ENCODE measurements at regions not wholly inside any gene's neighbourhood (a gene's known extent, or its start where the extent isn't known, plus 50 kb on each side); places are given as distances from the start of the nearest gene placed in this dataset.

GRCh38 chr3:26381411-26381810 lies 241.2 kb upstream of the LRRC3B start:
- no peak for TF ChIP-seq CTCF (IDR thresholded peaks at IDR 0.05; ENCODE audit: insufficient read depth, low read length, poor library complexity, severe bottlenecking)
- H3K4me3 ChIP-seq (ENCODE audit: low read depth, low read length) = no peak overlapping the region
- DNase-seq (ENCODE audit: low read depth) = no peak
- no peaks in the 10 kb centered on the region for H3K36me3 ChIP-seq (ENCODE audit: control insufficient read depth, insufficient read depth, low read length)
- H3K27me3 ChIP-seq (ENCODE audit: control insufficient read depth, insufficient read depth, low read length) = no peaks in the 10 kb centered on the region

GRCh38 chr3:26406636-26407035 lies 215.9 kb upstream of the LRRC3B start:
- H3K4me3 ChIP-seq (ENCODE audit: low read depth, low read length) = no peak overlapping the region
- no peaks in the 10 kb centered on the region for H3K36me3 ChIP-seq (ENCODE audit: control insufficient read depth, insufficient read depth, low read length)
- no peaks in the 10 kb centered on the region for H3K27me3 ChIP-seq (ENCODE audit: control insufficient read depth, insufficient read depth, low read length)
- DNase-seq (ENCODE audit: low read depth) = no peak
- no peak for TF ChIP-seq CTCF (IDR thresholded peaks at IDR 0.05; ENCODE audit: insufficient read depth, low read length, poor library complexity, severe bottlenecking)

- H3K36me3 ChIP-seq (ENCODE audit: control insufficient read depth, insufficient read depth, low read length) = no peaks in the 10 kb centered on the region
- H3K4me3 ChIP-seq (ENCODE audit: low read depth, low read length) = no peak overlapping the region
- DNase-seq (ENCODE audit: low read depth) = no peak
- TF ChIP-seq CTCF (IDR thresholded peaks at IDR 0.05; ENCODE audit: insufficient read depth, low read length, poor library complexity, severe bottlenecking) = no peak
- H3K27me3 ChIP-seq (ENCODE audit: control insufficient read depth, insufficient read depth, low read length) = no peaks in the 10 kb centered on the region
These were observed 204.0 kb upstream of the LRRC3B start for GRCh38 chr3:26418553-26418952.

GRCh38 chr3:26422415-26422814 lies 200.2 kb upstream of the LRRC3B start:
- Histone ChIP-seq H3K4me3 (ENCODE audit: low read depth, low read length) (no peak overlapping the region), H3K27me3 (ENCODE audit: control insufficient read depth, insufficient read depth, low read length) (no peaks in the 10 kb centered on the region), H3K36me3 (ENCODE audit: control insufficient read depth, insufficient read depth, low read length) (no peaks in the 10 kb centered on the region)
- DNase-seq (ENCODE audit: low read depth) = no peak
- TF ChIP-seq CTCF (IDR thresholded peaks at IDR 0.05; ENCODE audit: insufficient read depth, low read length, poor library complexity, severe bottlenecking) = no peak

- TF ChIP-seq CTCF (IDR thresholded peaks at IDR 0.05; ENCODE audit: insufficient read depth, low read length, poor library complexity, severe bottlenecking) = no peak
These were observed 197.5 kb upstream of the LRRC3B start for GRCh38 chr3:26425076-26425475.

GRCh38 chr3:26428992-26429391 lies 193.6 kb upstream of the LRRC3B start:
- Histone ChIP-seq H3K4me3 (ENCODE audit: low read depth, low read length) (no peak overlapping the region), H3K27me3 (ENCODE audit: control insufficient read depth, insufficient read depth, low read length) (no peaks in the 10 kb centered on the region), H3K36me3 (ENCODE audit: control insufficient read depth, insufficient read depth, low read length) (no peaks in the 10 kb centered on the region)
- DNase-seq (ENCODE audit: low read depth) = no peak
- TF ChIP-seq CTCF (IDR thresholded peaks at IDR 0.05; ENCODE audit: insufficient read depth, low read length, poor library complexity, severe bottlenecking) = no peak

More at GRCh38 chr3:26425076-26425475, 197.5 kb upstream of the LRRC3B start:
- DNase-seq (ENCODE audit: low read depth) = no peak
- Histone ChIP-seq H3K4me3 (ENCODE audit: low read depth, low read length) (no peak overlapping the region), H3K36me3 (ENCODE audit: control insufficient read depth, insufficient read depth, low read length) (no peaks in the 10 kb centered on the region), H3K27me3 (ENCODE audit: control insufficient read depth, insufficient read depth, low read length) (no peaks in the 10 kb centered on the region)
